ENCODE measurements at regions not wholly inside any gene's neighbourhood (a gene's known extent, or its start where the extent isn't known, plus 50 kb on each side); places are given as distances from the start of the nearest gene placed in this dataset.

GRCh38 chr6:167590193-167590592 is 236.5 kb upstream of the AFDN start:
- TF ChIP-seq POLR2A (IDR thresholded peaks at IDR 0.05) (no peak), CTCF (IDR thresholded peaks at IDR 0.05) (no peak)
